ENCODE measurements at regions not wholly inside any gene's neighbourhood (a gene's known extent, or its start where the extent isn't known, plus 50 kb on each side); places are given as distances from the start of the nearest gene placed in this dataset.

DNA sequence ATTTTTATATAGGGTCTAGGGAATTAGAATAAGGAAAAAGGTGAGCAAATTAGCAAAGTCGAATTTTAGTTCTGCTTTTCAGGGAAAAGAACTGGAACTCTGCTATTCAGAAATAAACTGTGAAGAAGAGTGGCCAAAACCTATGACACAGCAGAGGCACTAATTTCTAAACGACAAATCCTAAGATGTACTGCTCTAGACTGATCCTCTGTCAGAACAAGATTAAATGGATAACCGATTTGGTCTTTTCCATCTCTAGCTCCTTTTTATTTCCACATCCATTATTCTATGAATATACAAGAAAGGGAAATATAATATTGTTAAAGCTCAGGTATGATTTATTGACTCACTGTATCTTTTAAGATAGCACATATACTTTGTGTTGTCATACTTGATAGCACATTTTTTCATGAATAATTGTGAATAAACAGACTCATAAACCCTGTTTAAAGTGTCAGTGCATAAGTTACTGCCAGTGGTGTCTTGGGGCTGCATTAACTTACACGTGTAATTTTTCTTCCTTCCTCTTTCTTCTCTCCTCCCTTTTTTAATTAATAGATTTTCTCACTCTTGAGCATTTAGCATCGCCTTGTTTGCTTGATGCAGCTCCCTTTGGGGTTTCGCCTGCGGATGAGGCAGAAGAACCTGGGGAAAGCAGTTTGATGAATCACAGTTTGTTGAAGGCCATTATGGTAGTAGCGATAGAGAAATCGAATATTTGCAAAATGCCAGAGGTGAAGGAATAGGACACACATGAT is 496.6 kb downstream of the ADGRL2 start:
- DNase-seq: no peak

- no peak for DNase-seq
Observed at GRCh38 chr1:82287556-82287955, 486.8 kb downstream of the ADGRL2 start.

DNA sequence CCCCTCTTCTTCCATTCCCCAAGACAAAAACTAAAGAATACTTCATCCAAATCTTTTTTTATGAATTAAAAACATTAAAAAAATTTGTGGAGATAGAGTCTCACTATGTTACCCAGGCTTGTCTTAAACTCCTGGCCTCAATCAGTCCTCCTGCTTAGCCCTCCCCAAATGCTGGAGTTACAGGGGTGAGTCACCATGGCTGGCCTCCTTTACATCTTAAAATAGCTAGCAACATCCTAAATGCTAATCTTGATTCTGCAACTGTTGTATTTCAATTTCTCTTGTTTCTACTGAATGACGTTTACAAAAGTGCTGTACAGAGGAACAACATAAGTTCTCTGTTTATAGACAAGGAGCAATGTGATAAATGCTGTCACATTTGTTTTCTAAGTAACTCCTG is 483.5 kb downstream of the ADGRL2 start:
- DNase-seq: no peak

DNA sequence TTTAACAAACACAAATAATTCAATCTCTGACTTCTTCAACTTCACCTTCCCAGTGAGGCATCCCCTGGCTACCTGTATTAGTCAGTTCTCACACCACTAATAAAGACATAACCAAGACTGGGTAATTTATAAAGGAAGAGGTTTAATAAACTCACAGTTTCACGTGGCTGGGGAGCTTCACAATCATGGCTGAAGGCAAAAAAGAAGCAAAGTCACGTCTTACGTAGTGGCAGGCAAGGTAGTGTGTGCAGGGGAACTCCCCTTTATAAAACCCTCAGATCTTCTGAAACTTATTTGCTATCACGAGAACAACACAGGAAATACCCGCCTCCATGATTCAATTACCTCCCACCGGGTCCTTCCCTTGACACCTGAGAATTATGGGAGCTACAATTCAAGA is 478.5 kb downstream of the ADGRL2 start:
- no peak for DNase-seq

DNA sequence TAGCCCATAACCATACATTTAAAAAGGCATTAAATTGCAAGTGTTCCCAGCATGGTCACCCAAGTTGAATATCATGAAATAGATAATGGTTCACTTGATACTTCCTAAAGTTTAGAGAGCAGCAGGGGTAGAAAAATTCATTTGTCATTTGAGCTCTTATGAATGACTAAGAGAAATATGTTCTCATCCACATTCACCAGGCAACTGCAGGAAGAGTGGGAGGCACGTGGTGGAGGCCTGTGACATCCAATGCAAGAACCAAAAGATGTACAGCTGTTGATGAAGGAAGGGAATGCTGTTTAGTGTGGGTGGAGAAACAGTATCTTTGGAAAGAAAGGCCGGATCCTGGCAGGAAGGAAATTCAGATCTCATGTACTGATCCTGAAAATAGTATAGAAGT is 473.1 kb downstream of the ADGRL2 start:
- DNase-seq: no peak

DNA sequence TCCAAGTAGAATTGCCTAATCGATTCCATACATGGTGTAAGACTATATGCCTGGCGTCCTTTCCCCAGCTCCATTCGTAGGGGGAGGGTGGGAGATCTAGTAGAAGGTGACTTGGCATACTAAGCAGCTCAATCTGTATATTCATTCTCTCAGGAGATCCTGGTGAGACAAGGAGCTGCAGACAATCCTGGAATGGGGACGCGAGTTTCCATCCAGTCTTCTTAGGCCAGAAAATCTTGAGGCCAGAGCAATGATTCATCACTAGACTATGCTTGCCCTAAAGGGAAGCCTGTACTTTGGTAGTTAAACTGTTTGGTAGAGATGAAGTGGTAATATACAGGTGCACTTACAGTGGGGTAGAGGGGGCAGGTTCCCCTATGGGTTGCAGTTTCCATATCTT is 468.7 kb downstream of the ADGRL2 start:
- no peak for DNase-seq

DNA sequence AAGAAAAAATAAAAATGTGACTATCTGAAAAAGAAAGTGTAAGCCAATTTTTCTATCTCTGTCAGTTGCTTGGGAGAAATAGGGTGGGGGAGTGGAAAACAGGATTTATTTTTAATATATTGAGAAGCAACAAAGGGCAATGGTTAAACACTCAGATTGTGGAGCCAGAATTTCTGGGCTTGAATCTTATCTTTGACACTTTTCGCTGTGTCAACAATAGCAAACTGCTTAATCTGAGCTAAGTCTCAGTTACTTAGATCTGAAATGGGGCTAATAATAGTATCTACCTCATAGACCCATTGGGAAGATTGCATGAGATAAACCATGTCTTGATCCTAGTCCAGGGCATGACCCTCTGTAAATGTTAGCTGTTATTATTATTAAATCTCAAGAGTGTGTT is 468.1 kb downstream of the ADGRL2 start:
- DNase-seq: no peak

DNA sequence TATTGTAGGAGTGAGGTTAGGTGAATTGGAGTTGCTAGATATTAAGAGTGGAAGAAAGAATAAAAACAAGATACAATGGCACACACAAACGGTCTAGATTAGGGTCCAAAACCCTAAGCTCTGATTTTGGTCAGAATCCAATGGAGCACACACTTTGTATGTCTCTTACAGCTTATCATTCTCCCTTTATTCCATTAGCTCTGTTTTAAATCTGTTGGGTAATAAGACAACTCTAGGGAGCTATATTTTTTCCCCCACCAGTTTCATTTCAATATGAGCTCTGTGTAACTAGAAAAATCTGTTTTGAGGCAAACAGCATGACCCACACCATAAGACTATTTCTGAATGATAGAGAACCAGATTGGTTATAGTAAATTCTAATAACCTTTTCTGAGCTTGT is 465.6 kb downstream of the ADGRL2 start:
- no peak for DNase-seq

GRCh38 chr1:82265436-82265835 is 464.7 kb downstream of the ADGRL2 start:
- DNase-seq: no peak

DNA sequence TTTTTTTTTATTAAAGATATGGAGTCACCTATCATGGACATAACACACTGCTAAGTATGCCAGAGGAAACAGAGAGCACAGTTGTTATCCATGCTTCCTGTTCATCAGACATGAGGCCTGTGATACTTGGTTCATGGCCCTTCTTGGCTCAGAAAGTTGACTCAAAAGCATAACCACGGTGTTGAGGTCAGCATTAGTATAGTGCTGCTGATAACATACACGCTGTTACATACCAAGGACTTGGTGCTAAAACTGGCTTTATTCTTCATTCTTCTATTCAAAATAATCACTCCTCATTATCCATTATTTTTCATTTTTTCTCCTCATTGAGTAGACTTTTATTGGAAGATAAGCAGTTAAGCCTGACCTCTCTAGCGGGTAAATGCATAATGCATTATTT is 464.1 kb downstream of the ADGRL2 start:
- DNase-seq: no peak

DNA sequence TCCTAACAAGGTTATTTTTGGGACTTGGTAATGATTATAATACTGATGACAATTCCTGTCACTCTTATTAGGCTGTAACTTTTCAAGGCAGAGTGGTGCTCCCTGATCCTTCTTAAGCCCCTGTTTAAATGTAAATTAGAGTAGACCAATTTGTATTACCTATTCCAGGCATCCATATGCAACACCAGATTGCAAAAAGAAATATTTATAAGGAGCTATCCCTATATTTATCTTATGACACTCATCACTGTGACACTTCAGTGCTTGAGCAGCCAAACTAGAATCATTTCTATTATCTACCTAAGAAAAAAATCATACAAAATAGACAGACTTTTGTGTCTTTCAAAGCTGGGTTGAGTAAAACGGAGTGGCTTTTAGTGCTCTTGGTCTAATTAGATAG is 462.7 kb downstream of the ADGRL2 start:
- DNase-seq: no peak

GRCh38 chr1:82260666-82261065 is 459.9 kb downstream of the ADGRL2 start:
- DNase-seq: no peak

GRCh38 chr1:82260051-82260450 is 459.3 kb downstream of the ADGRL2 start:
- no peak for DNase-seq

DNA sequence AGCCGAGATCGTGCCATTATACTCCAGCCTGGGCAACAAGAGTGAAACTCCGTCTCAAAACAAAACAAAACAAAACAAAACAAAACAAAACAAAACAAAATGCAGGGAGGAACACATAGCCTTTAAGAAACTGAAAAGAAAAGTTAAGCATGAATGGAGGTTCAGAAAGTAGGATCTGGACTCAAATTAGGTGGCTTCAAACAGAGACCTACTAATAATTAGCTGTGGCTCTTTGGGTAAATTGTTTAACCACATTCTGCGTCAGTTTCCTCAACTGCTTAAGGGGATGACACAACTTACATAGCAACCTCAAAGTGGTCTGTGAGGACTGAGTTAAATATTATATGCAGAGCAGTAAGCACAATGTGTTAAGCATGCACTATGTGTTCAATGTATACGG is 458.2 kb downstream of the ADGRL2 start:
- DNase-seq: no peak

- no peak for DNase-seq
Observed at GRCh38 chr1:82246050-82246449, 445.3 kb downstream of the ADGRL2 start.

GRCh38 chr1:82245345-82246014 is 444.7 kb downstream of the ADGRL2 start:
- DNase-seq: no peak

- DNase-seq: no peak
Observed at GRCh38 chr1:82240571-82240970, 439.8 kb downstream of the ADGRL2 start.

GRCh38 chr1:82230667-82231066 is 429.9 kb downstream of the ADGRL2 start:
- DNase-seq: no peak

- peak; percentile 58 for DNase-seq
Observed at GRCh38 chr1:82227306-82228095, 426.8 kb downstream of the ADGRL2 start.

GRCh38 chr1:82226186-82226505 is 425.4 kb downstream of the ADGRL2 start:
- DNase-seq: no peak

DNA sequence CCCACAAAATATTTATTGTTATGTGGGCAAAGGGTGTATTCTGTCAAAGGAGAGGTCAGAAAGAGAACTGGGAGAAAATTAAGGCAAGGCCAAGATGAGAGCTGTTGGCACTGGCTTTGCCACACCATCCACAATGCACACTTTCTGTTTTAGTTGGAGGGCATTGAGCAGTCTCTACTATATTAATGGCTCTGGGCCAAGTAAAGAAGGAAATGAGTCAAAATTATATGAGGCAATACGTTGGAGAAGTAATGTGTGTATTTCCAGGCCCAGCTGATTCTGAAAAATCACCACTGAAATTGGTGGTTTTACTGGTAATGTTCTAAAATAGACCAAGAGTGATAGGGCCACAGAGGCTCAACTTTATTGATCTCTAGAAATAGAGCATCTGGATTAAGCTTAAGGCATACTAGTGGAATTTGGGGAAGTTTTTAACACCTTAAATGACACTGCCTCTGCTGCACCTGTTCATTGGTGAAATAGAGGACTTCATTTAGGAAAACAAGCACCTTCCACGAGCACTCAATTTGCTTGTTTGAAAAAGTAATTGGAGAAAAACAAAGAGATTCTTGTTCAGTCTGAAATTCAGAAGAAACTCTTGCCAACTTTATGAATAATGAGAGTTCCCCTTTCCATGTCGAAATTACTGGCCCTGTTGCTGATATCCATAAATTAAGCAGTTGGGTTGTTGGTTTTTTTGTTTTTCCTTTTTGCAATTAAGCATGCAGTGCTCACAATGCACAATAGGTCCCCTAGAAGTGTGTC is 424.9 kb downstream of the ADGRL2 start:
- peak; percentile 91 for DNase-seq

GRCh38 chr1:82223091-82223490 is 422.4 kb downstream of the ADGRL2 start:
- DNase-seq: no peak

GRCh38 chr1:82221721-82222120 is 421.0 kb downstream of the ADGRL2 start:
- no peak for DNase-seq

Measured in inflammatory macrophage treated with lipopolysaccharide for 4 hours (primary cell).